Hematopoietic multipotent progenitor cell treated with erythropoietin and hydrocortisone succinate and interleukin-3 and kit ligand, for 6 days (in vitro differentiated cells): ENCODE measurements at regions not wholly inside any gene's neighbourhood (a gene's known extent, or its start where the extent isn't known, plus 50 kb on each side); places are given as distances from the start of the nearest gene placed in this dataset.

Experiments
- DNase-seq: peaks from one replicate; pipeline ENCODE4 v3.0.0-alpha.2; 2015

DNA sequence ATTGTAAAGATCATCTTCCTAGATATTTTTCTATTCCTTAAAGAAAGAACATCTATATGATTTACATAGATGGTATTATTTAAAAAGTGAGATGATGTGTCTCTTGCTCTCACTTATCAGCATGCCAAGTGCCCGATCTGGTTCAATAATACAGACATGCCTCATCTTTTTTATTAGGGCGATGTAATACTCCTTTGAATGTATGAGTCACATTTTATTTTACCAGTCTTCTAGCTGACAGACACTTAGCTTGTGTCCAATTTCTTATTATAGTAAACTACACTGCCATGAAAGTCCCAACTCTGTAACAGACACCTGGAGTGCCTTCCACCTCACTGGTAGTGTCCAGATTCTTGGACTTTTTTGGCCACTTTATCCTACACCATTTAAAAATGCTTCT, 586.6 kb upstream of the BTBD3 start:
- no peak for DNase-seq

DNA sequence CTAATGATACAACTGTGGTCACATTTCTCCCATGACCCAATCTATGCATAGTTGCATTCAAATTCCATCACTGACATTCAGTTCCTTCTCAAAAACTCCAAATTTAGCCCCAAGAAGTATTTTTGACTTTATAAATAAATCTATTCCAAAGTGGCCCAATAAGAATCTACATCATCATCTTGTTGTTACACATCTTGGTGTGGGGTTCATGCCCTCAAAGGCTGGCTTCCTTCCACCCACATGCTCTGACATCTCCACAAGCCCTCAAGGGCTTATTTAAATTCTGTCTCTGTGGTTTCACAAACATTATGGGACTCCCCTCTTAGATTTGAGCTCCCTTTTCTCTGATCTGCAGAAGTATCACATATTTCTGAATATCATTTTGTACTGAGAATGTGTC, 585.3 kb upstream of the BTBD3 start:
- DNase-seq, result no peak

DNA sequence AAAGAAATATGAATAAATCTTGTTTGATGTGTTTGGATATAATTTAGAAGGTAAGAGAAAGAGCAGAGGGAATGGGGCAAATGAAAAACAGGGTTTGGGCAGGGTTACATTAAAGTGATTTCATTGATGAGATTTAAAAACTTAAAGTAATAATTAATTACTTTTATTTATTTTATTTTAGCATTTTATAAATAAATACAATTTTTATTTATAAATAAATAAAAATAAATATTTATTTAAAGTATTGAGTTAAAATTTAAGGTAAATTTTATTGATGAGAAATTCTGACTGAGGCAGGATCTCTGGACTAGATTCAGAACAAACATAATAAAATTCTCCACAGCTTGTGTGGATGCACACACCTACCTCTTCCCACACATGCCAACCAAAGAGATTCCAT, 584.1 kb upstream of the BTBD3 start:
- DNase-seq, result no peak

DNA sequence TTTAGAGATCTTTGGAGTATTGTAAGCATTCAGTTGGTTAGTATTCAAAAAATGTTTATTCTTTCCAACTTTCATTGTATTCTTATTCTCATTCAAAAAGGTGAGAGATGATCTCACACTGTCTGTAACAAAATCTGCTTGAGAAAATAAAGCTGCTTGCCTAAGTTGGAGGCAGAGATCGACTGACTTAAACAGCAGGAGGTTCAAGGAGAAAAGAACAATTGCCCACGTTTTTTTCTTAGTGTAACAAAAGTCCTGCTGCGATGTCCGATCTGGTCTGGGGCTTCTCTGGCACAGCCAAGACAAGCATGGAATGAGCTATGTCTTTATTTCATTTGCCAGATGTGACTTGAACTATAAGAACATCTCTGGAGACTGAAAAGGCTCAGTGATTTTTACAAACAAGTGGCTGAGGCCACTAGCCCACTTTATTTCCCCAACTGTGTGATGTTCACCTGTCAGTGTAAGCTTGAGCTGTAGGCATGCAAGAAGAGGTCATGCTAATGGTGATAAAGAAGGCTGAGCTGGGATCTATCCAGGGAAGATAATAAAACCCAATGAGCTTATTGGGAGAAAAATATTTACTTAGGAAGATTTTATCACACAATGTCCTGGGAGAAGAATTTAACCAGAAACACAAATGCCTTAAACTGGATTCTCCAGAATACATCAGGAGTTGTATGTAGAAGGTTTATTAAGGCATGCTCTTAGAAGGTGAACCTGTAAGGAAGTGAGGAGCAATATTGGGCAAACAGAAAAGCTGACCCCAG, 580.1 kb upstream of the BTBD3 start:
- no peak for DNase-seq

DNA sequence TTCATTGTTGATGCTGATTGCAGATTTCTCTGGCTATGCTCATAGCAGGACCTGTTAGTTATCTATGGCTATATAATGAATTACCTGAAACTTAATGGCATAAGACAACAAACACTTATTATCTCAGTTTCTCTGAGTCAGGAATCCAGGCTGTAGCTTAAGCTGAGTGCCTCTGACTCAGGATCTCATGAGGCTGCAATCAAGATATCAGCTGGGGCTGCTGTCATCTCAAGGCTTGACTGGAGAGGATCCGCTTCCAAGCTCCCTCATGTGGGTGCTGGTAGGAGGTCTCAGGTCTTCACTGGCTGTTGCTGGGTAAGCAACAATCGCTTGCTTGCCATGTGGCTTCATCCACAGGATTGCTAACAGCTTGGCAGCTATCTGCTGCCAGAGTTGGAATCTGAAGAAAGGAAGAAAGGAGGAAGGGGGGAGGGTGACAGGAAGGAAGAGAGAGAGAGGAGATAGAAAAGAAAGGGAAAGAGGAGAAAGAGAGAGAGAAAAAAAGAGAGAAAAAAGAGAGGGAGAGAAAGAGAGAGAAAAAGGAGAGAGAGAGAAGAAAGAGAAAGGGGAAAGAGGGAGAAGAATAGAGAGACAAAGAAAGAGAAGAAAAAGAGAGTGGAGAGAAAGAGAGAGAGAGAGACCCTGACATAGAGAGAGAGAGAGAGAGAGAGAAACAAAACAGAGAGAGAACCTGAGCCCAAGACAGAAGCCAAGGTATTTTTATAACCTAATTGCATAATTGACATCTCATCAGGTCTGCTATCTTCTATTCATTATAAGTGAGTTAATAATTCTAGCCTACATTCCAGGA, 579.0 kb upstream of the BTBD3 start:
- no peak for DNase-seq

DNA sequence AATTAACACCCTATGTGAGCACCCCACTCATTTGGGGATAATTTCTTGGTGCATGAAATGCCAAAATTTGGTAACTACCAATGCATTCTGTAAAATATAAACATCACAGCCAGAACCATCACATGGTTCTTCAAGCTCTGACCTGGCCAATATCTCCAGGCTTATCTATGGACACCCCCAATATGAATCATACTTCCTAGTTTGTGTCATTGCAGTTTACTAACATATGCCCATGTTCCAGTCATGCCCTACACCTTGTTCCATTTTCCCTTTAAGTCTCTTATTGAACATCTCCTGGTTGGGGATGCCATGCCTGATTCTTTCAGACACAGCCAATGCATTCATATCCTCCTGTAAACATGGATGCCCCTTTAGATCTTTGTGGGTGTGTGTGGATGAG, 572.8 kb upstream of the BTBD3 start:
- no peak for DNase-seq

DNA sequence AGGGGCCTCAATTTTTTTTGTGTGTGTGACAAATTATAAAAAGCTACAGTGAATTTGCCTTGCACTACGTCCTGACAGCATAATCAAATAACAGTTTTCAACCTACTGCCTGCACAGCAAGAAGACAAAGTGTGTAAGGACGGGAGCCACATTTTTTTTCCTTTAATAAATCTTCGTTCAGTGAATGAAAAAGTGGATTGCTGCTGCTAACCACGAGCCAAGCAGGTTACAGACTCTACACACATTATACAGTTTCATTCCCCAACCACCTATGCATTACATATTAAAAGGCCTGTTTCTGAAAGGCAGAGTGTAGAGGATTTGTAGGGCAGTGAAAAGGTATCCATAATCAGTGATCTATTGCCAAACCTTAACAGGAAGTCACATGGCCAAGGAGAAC, 570.0 kb upstream of the BTBD3 start:
- DNase-seq, result no peak

DNA sequence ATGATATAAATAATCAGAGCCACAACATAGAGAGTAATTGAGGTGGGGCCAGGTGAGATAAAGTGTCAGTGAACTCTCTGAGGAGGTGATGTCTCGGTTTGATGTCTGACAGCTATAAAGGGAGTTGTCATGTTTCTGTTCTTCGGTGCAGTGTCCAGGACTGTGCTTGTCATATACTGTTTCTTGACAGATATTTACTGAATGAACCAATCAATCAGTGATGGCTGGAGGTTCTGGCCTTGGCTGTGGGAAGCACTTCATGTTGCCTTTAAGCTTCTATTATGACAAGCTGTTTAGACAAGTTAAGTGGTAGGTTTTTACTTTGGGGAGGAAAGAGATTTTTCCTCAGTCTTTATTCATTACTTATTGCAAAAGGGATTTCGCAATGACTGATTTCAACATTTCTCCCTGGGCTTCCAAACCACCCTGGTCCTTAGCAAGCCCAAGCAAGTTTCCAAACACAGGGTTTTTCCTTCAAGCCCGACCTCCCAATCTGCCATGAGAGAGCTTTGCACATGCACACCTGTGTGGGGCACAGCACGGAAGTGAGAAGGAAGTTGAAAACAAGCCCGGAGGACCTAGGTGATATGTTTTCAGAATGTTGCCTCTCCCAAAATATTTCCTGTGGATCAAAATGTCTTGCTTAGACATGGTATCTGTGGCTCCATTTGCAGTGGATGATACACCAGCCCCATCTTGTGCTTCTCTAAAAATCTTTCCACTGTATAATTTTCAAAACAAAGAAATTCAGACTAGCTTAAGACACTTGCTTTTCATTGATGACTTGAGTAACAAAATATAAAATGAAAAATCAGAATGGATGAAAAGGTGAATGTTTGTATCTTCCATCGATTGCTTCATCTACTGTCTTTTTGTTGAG, 567.3 kb upstream of the BTBD3 start:
- peak; percentile 8 for DNase-seq

DNA sequence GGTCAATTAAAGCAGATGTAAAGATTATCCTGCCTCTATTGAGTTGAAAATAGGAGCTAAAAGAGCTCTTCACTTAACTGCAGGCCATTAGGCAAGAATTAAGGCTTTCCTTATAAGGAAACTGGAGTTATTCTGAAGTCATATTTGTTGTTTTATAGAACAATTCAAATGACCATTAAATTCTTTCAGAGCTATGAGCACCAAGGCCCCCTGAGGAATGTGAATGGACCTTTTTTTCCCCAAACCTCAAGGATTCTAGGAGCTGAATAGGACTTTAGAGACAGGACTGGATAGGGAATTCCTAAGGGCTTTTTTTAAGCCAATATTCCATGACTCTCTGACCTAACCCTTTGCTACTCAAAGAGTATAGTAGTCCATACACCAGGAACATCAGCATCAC, 565.7 kb upstream of the BTBD3 start:
- DNase-seq, result no peak

DNA sequence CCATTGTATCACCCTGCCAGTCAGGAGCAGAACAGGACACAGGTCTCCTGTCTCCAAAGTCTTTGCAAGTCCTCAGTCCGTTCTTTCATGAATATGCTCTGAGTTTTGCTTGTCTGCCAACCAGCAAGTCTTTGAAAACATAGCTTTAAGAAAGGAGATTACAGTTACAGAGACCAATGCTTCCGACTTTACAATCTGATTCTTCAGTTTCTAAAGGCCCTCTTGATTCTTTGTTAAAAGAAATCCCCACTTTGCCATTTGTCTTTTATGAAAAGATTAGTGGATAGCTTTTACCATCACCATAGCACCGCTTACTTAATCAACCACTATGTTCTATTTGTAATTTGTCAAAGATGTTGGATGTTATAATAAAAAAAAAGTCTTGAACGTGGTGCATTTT, 562.8 kb upstream of the BTBD3 start:
- DNase-seq, result no peak

DNA sequence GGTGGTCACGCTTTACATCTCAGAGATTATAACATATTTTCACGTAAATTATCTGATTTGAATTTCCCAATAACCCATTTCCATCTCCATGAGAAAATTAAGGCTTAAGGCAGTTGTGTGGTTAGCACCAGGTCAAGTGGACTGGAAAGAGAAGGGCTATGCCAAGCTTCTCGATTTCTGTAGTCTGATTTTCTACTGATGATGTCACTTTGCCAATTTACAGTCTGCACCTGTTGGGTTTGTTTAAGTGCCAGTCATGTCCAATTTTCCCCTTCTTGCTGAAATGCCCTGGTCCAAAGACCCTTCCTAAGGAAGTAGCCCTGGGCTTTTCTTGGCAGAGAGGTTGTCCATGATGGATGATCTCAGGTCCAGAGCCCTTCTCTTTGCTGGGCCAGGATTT, 562.3 kb upstream of the BTBD3 start:
- no peak for DNase-seq

DNA sequence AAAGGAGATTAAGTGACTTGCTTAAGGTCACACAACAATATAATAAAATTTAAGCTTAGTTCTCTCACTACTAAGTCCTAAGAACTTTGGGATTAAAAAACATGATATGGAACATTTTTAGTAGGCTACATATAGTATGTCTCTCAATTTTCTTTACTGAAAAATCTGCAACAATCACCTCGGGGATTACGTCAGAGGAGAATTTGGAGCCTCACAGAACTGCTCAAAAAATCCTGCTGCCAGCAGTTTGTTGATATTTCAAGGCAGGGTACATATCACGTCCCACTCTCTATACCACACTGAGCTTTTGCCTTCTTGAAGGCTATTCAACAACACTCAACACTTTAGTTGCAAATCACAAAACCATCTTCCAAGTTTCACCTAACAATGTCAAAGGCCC, 561.6 kb upstream of the BTBD3 start:
- no peak for DNase-seq

DNA sequence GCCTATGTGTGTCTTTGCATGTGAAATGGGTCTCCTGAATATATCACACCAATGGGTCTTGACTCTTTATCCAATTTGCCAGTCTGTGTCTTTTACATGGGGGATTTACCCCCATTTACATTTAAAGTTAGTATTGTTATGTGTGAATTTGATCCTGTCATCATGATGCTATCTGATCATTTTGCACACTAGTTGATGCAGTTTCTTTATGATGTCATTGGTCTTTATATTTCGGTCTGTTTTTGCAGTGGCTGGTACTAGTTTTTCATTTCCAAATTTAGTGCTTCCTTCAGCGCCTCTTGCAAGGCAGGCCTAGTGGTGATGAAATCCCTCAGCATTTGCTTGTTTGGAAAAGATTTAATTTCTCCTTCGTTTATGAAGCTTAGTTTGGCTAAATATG, 555.2 kb upstream of the BTBD3 start:
- DNase-seq, result no peak

DNA sequence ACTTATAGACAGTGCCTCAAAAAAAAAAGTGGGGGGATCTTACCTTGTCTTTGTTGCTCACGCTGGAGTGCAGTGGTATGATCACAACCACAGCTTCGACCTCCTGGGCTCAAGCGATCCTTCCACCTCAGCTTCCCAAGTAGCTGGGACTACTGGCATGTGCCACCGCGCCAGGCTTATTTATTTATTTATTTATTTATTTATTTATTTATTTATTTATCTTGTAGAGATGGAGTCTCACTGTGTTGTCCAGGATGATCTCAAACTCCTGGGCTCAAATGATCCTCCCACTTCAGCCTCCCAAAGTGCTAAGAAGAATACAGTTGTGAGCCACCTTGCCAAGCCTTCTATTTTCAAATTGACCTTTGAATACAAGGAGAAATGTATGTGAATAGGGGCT, 553.0 kb upstream of the BTBD3 start:
- DNase-seq, result no peak

DNA sequence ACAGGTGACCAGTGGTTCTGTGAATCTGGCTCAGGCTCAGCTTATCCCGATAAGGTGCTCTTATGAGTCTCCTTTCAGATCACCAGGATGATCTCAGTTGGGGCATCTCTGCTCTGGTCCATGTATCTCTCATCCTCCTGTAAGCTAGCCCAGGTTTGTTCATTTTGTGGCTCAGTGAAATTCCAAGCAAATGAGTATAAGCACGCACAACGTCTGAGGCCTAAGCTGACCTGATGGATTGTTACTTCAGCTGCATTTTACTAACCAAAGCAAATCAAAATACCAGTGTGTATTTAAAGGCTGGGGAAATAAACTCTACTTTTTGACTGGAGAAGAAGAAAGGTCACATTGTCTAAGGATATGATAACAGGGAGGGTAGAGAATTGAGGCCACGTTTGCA, 551.0 kb upstream of the BTBD3 start:
- no peak for DNase-seq

DNA sequence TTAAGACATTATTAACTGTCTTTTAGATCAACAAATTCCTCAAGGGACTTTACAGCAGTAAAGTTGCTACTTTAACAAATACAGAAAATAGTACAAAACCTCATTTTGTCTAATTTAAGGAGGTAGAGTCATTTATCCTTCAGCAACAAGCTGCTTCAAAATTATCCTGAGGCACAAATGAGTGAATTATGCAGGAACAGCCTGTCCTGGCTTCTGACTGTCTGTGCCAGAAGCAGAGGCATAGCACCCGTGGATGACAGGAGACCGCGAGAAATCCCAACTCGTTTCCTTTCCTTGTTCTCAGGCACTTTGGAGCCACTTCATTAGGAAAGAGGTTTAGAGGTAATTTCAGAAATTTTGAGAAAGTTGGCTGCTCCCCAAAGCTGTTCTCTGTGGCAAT, 549.2 kb upstream of the BTBD3 start:
- DNase-seq, result no peak

DNA sequence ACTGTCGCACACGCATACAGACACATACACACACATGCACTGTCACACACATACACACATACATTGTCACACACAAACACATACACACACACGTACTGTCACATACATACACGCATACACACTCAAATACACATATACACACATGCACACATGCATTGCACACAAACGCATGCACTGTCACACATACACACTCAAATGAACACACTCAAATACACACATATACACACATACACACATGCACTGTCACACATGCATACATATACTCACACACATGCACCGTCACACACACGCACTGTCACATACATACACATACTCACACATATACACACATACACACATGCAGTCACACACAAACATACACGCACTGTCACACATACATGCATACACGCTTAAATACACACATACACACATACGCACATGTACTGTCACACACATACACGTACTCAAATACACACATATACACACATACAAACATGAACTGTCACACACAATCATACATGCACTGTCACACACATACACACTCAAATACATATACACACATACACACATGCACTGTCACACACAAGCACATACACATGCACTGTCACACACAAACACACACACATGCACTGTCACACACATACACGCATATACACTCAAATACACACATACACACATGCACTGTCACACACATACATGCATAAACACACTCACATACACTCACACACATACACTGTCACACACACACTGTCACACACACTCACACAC, 548.6 kb upstream of the BTBD3 start:
- no peak for DNase-seq

DNA sequence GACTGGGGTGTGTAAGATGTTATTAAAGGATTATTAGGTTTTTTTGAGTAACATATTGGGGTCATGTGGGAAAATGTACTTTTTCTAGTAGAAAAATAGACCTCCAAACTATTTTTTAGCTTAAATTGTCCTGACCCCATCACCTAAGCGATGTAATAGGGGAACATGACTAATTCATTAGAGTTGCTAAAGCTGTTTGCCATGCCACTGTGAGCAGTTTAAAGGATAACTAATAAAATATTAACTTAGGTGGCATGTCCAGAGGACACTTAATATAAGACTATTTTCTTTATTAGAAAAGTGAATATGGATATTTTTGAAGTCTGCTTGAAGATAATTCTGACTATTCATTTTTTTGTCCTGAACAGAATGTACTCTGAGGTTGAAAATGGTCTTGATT, 545.9 kb upstream of the BTBD3 start:
- no peak for DNase-seq

DNA sequence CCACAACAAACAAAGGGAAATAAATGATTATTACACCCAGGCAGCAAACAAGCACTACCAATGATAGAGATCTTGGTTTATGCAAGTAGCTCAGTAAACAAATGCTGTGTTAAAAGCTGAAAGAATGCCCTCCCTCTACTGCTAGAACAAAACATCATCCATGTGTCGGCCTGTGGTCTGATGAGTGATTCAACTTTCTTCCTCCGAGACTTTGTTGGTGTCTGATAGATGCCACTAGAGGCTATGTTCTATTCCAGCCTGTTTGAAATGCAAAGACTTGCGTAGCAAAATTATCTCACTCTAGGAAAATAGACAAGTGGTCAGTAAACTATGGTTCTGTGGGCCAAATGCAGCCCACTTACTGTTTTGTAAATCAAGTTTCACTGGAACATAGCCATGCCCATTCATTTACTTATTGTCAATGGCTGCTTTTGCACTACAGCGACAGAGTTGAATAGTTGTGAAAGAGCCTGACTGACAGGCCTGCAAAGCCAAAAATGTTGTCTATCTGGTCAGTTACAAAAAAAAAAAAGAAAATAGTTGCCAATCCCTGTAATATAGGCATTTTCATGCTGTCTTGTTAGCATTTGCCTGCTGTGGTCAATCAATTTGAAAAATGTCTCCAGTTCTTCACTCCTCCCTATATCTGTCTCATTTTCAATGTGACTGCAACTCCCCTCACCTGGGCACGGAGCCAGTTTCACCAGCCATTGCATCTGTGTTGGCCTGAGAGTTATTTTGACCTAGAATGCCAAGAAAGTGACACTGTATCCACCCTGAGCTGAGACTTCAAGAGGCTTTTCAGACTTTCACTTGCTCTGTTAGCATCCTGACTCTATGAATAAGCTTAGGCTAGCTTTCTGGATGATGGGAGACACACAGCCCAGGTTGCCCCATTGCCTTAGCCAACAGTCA, 544.6 kb upstream of the BTBD3 start:
- DNase-seq, result peak; percentile 7

DNA sequence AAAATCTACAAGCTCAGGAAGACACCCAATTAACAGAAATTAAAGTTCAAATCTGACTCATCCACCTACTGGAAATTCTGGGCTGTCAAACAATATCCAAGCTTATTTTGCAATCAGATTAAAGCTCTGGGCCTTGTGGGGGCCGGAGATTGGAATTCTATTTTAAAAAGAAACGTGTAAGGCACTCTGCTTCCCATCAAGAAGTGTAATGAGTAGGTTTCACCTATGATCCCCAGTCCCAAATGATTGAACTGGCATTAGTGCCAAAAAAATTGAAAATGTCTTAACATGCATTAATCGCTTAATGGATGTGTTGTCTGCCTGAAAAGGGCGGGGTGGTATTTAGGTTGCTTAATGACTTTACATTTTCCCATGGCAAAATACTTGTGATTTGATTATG, 542.4 kb upstream of the BTBD3 start:
- no peak for DNase-seq

DNA sequence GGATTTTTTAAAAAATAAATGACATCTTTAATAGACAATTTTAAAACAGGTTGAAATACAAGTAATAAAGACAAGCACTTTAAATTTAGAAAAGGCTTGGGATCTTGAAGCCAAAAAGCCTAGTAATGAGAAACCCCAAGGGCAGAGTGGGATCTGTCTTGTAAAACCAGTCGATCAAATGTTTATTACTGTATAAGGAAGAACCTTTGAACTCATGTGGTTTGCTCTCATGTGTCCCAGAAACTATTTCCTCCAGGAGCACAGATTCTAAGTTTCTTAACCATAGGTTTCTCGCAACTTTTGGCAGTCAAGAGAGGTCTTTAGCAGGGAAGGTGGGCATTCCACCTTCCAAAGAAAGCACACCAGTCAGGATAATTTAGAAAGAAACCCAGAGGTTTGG, 541.7 kb upstream of the BTBD3 start:
- no peak for DNase-seq

DNA sequence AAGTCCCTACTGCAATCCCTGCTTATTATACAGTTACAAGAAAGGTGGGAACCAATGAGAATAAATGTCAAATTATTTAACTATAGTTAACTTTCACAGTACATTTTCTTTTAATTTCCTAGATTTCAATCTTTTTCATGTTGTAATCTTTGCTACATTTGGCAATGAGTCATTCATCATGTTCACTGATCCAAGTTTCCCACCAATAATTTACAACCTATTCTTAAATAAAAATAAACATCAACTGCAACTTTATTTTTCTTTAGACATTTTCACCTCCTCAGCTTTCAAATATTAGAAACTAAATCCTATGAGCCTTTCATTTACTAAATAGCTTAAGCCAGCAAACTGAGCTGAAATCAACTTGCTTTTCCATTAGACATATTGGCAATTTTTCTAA, 541.3 kb upstream of the BTBD3 start:
- DNase-seq, result no peak
